MCF 10A (cell line): ENCODE measurements at regions not wholly inside any gene's neighbourhood (a gene's known extent, or its start where the extent isn't known, plus 50 kb on each side); places are given as distances from the start of the nearest gene placed in this dataset.

ENCODE experiments used
- BruUV-seq: library from RNA; stranded (reverse); fragments of 400-500 nt; replicated peaks from 2 replicates; lab custom pipeline; 2021; lab: Mats Ljungman, UMichigan
- CTCF ChIA-PET: fragments of 300-600 bp; sonication (Branson Sonifier 250); formaldehyde crosslinking; extraction: SDS; loops from one replicate; lab custom pipeline; 2021; ENCODE audit warnings: antibody characterized with exemption, inconsistent platforms; lab: Yijun Ruan, JAX
- POLR2A ChIA-PET: fragments of 300-600, 350-650 bp; sonication (Branson Sonifier 250); formaldehyde crosslinking; extraction: SDS; loops from one replicate; lab custom pipeline; 2020; ENCODE audit warnings: antibody characterized with exemption, inconsistent platforms; lab: Yijun Ruan, JAX
- DNase-seq: peaks from one replicate; pipeline ENCODE4 v3.0.0-alpha.2; 2018; ENCODE audit not compliant: unreplicated experiment
- H3K27ac Mint-ChIP-seq: one replicate; pipeline ENCODE4 v1.8.0; 2022; ENCODE audit warnings: mild to moderate bottlenecking, low read depth, mixed read lengths; ENCODE audit not compliant: unreplicated experiment
- H3K27me3 Mint-ChIP-seq: one replicate; pipeline ENCODE4 v1.8.0; 2022; ENCODE audit warnings: mixed read lengths; ENCODE audit not compliant: insufficient read depth, unreplicated experiment
- H3K36me3 Mint-ChIP-seq: one replicate; pipeline ENCODE4 v1.8.0; 2022; ENCODE audit warnings: mild to moderate bottlenecking, moderate library complexity, mixed read lengths; ENCODE audit not compliant: insufficient read depth, unreplicated experiment
- H3K4me1 Mint-ChIP-seq: one replicate; pipeline ENCODE4 v1.8.0; 2022; ENCODE audit warnings: mixed read lengths; ENCODE audit not compliant: insufficient read depth, unreplicated experiment
- H3K4me3 Mint-ChIP-seq: one replicate; pipeline ENCODE4 v1.8.0; 2022; ENCODE audit warnings: mild to moderate bottlenecking, moderate library complexity, mixed read lengths; ENCODE audit not compliant: unreplicated experiment
- H3K9me3 Mint-ChIP-seq: one replicate; pipeline ENCODE4 v1.8.0; 2022; ENCODE audit warnings: mixed read lengths; ENCODE audit not compliant: unreplicated experiment
- intact Hi-C: fragments of 100-400 bp; cut with micrococcal nuclease; formaldehyde crosslinking; loops from 2 replicates; pipeline ENCODE4 v1.14.1; 2022
- TF ChIP-seq, protein P1 (sequence below): fragments of 200-600 bp; IDR thresholded peaks from one replicate; pipeline ENCODE4 v1.8.0; 2022; ENCODE audit warnings: antibody characterized with exemption, mild to moderate bottlenecking; ENCODE audit not compliant: unreplicated experiment

DNA sequence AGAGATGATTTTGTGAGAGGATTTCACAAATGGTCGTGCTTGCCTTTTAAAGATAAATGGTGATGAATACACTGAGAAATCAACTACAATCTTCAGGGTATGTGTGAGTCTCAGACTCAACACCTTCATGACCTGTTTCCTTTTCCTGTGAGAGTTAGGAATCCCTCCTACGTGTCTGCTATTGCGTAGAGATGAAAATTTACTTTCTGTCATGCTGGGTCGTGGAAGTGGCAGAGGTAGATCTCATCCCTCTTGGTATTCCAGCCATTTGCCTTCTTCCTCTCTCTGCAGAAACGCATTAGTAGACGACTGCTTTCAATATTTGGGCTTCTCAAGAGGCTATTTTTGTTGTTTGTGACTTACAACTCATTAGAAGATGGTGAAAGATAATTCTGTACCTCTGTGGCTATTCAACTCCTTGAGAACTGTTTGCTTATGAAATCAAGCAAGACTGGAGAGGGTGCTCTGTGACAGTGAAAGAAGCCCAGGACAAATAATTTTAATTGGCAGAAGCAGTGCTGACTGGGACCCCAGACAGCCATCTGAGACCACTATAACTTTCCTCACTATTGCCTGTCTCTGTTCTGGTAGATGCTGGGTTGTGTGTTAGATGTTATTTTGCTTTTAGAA, 233.1 kb downstream of the LACC1 start:
- BruUV-seq: no TSS peak
- peaks cover 6% of the 10 kb centered on the region for H3K4me1 Mint-ChIP-seq
- H3K27ac Mint-ChIP-seq: no peak overlapping the region
- ChIA-PET CTCF (no interaction called here), POLR2A (no interaction called here)
- intact Hi-C loops: no loop called here
- H3K9me3 Mint-ChIP-seq: no peaks in the 10 kb centered on the region
- H3K4me3 Mint-ChIP-seq: no peak overlapping the region
- no peaks in the 10 kb centered on the region for H3K36me3 Mint-ChIP-seq
- no peak for DNase-seq
- TF ChIP-seq, protein P1, sequence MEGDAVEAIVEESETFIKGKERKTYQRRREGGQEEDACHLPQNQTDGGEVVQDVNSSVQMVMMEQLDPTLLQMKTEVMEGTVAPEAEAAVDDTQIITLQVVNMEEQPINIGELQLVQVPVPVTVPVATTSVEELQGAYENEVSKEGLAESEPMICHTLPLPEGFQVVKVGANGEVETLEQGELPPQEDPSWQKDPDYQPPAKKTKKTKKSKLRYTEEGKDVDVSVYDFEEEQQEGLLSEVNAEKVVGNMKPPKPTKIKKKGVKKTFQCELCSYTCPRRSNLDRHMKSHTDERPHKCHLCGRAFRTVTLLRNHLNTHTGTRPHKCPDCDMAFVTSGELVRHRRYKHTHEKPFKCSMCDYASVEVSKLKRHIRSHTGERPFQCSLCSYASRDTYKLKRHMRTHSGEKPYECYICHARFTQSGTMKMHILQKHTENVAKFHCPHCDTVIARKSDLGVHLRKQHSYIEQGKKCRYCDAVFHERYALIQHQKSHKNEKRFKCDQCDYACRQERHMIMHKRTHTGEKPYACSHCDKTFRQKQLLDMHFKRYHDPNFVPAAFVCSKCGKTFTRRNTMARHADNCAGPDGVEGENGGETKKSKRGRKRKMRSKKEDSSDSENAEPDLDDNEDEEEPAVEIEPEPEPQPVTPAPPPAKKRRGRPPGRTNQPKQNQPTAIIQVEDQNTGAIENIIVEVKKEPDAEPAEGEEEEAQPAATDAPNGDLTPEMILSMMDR: no peak
- no peaks in the 10 kb centered on the region for H3K27me3 Mint-ChIP-seq

DNA sequence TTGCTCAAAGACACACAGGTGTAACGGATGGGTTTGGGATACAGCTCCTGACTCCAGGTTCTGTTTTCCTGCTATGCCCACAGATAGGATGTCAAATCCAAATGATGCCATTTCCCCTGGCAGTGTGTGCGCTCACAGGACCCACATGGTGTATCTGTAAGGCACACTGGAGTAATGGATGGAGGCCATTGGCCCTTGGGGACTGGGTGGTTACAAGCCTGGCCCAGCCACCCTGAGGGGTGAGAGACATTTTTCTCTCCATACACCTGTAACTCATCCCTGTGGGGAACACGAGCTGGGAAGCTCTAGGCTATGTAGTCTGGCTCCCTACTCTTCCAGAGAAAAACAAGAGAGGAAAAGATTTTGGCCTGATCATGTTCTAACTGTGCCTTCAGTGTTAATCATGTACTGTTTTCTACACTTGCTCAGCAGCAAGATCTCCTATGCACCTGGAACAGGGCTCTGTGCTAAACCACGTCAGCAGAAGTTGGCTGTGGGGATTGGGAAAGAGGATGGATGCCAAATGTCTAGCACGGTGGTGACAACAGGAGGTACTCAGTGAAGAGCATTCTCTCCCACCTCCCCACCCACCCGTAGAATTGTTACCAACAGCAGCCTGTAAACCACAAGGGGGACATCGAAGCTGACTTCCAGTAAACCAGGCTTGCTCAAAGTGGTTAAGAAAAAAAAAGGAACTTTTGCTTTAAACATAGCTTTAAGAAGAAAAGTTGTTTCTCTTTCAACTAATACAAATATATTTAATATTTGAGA, 237.0 kb downstream of the LACC1 start:
- Mint-ChIP-seq H3K9me3 (no peaks in the 10 kb centered on the region), H3K36me3 (no peaks in the 10 kb centered on the region), H3K4me1 (no peaks in the 10 kb centered on the region), H3K27ac (no peak overlapping the region), H3K27me3 (no peaks in the 10 kb centered on the region), H3K4me3 (no peak overlapping the region)
- CTCF ChIA-PET: interaction anchor here (0.6 to 0.7 kb wide), 2 partner anchors 12 to 324 kb away, joined by 3 read pairs; no protein-coding TSS in a partner anchor
- TF ChIP-seq, protein P1: no peak
- POLR2A ChIA-PET: interaction anchor here (0.7 kb wide), 2 partner anchors 320 to 797 kb away, joined by 3 read pairs; no protein-coding TSS in a partner anchor
- DNase-seq: no peak
- no TSS peak for BruUV-seq
- intact Hi-C loops: no loop called here

DNA sequence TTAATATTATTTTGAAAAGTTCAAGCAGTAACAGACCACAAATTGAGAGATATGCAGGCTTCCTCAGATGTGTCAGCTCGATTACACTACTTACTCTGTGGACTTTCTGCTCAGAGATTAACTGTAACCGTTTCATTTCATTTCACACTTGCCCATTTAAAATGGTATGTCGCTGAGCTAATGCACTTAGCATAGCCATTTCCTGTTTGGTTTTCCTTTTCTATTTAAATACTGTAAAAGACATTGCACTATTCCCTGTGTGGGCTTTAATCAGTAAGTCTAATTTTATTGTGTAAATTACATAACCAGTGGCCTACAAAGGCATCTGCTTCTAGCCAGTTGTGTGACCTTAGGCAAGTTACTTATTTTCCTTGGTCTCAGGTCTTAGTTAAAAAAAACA, 237.6 kb downstream of the LACC1 start:
- H3K9me3 Mint-ChIP-seq: no peaks in the 10 kb centered on the region
- ChIA-PET POLR2A (interaction anchor here (0.7 kb wide), 1 partner anchor 320 kb away, joined by 3 read pairs; no protein-coding TSS in a partner anchor), CTCF (no interaction called here)
- TF ChIP-seq, protein P1: no peak
- H3K36me3 Mint-ChIP-seq: no peaks in the 10 kb centered on the region
- intact Hi-C loops: no loop called here
- DNase-seq: no peak
- no peaks in the 10 kb centered on the region for H3K4me1 Mint-ChIP-seq
- no TSS peak for BruUV-seq
- no peaks in the 10 kb centered on the region for H3K27me3 Mint-ChIP-seq
- H3K27ac Mint-ChIP-seq: no peak overlapping the region
- no peak overlapping the region for H3K4me3 Mint-ChIP-seq

DNA sequence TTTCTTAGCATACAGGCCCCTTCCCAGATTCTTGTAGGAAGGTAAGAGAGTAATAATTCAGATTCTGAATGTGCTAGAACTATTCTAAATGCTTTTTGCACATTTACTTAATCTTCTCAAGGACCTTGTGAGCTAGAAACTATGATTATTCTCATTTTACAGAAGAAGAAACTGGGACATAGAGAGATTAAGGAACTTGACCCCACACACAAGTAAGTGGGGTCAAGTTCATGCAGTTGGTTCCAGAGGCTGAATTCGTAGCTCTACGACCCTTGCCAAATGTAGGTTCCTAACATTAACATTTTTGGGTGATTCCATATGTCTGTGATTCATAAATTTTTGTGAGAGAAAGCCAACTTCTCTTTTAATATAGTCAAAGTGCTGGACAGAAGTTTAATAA, 238.1 kb downstream of the LACC1 start:
- CTCF ChIA-PET: no interaction called here
- Mint-ChIP-seq H3K9me3 (no peaks in the 10 kb centered on the region), H3K27ac (no peak overlapping the region), H3K4me1 (no peaks in the 10 kb centered on the region), H3K4me3 (no peak overlapping the region), H3K27me3 (no peaks in the 10 kb centered on the region), H3K36me3 (no peaks in the 10 kb centered on the region)
- DNase-seq: no peak
- TF ChIP-seq, protein P1: no peak
- POLR2A ChIA-PET: no interaction called here
- BruUV-seq: no TSS peak
- intact Hi-C loops: no loop called here
